Endometrium (tissue), 2 donors: ENCODE measurements at regions not wholly inside any gene's neighbourhood (a gene's known extent, or its start where the extent isn't known, plus 50 kb on each side); places are given as distances from the start of the nearest gene placed in this dataset.

Source experiments
- FAIRE-seq: peaks from 2 replicates; lab custom pipeline; 2012; peaks lifted over from hg19 to GRCh38; lab: Jason Lieb, UNC
- donor health status: control.
- donor health status: control.

- FAIRE-seq, result no peak
Measured at GRCh38 chr19:28882818-28883217, 330.1 kb downstream of the UQCRFS1 start.

GRCh38 chr19:28881616-28882015 is 331.3 kb downstream of the UQCRFS1 start:
- no peak for FAIRE-seq

GRCh38 chr19:28880735-28881401 is 332.1 kb downstream of the UQCRFS1 start:
- FAIRE-seq, result no peak

GRCh38 chr19:28878862-28879566 is 333.9 kb downstream of the UQCRFS1 start:
- FAIRE-seq, result peak; percentile 21

GRCh38 chr19:28876609-28877123 is 336.3 kb downstream of the UQCRFS1 start:
- no peak for FAIRE-seq

GRCh38 chr19:28874742-28875141 is 338.2 kb downstream of the UQCRFS1 start:
- no peak for FAIRE-seq

- no peak for FAIRE-seq
Measured at GRCh38 chr19:28873301-28873700, 339.6 kb downstream of the UQCRFS1 start.

- FAIRE-seq, result no peak
Measured at GRCh38 chr19:28871099-28871725, 341.7 kb downstream of the UQCRFS1 start.

GRCh38 chr19:28869459-28869858 is 343.5 kb downstream of the UQCRFS1 start:
- FAIRE-seq, result no peak

- FAIRE-seq, result no peak
Measured at GRCh38 chr19:28868836-28869235, 344.1 kb downstream of the UQCRFS1 start.

- FAIRE-seq, result no peak
Measured at GRCh38 chr19:28867978-28868377, 345.0 kb downstream of the UQCRFS1 start.

GRCh38 chr19:28864577-28865042 is 348.3 kb downstream of the UQCRFS1 start:
- FAIRE-seq, result peak; percentile 35

- FAIRE-seq, result no peak
Measured at GRCh38 chr19:28864024-28864503, 348.9 kb downstream of the UQCRFS1 start.

GRCh38 chr19:28862238-28862637 is 350.7 kb downstream of the UQCRFS1 start:
- FAIRE-seq, result no peak

- no peak for FAIRE-seq
Measured at GRCh38 chr19:28859811-28860210, 353.1 kb downstream of the UQCRFS1 start.

- no peak for FAIRE-seq
Measured at GRCh38 chr19:28858933-28859332, 354.0 kb downstream of the UQCRFS1 start.

- FAIRE-seq, result no peak
Measured at GRCh38 chr19:28857967-28858366, 355.0 kb downstream of the UQCRFS1 start.

GRCh38 chr19:28855216-28855615 is 357.7 kb downstream of the UQCRFS1 start:
- FAIRE-seq, result no peak

GRCh38 chr19:28847468-28847867 is 365.5 kb downstream of the UQCRFS1 start:
- no peak for FAIRE-seq

GRCh38 chr19:28846094-28846812 is 366.7 kb downstream of the UQCRFS1 start:
- FAIRE-seq, result no peak

GRCh38 chr19:28843761-28844492 is 369.0 kb downstream of the UQCRFS1 start:
- FAIRE-seq, result no peak
